ENCODE measurements at regions not wholly inside any gene's neighbourhood (a gene's known extent, or its start where the extent isn't known, plus 50 kb on each side); places are given as distances from the start of the nearest gene placed in this dataset.
A peak's percentile ranks its signal among the peaks of the same experiment; 100 is the strongest.
"Not testable (repeated sequence)": the region's sequence is repeated elsewhere in the genome, so short reads cannot be mapped to it uniquely, and the experiment has no call there.

DNA sequence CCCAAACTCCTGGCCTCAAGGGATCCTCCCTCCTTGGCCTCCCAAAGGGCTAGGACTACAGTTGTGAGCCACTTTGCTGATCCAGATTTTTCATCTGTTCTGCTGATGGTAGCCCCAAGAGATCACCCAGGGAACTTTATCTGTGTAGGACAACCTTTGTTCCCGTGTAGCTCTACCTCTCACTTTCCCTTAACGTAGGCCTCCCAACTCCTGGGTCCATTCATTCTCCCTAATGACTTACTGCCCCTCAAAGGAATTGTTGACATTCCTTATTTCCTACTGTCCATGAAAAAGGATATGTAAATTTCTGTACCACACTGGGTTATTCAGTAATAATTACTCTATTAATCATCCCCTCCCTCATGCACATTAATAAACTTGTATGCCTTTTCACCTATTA is 51.0 kb upstream of the PHF24 start:
- DNase-seq (ENCODE audit: low read depth in 3 of 3): no peak

DNA sequence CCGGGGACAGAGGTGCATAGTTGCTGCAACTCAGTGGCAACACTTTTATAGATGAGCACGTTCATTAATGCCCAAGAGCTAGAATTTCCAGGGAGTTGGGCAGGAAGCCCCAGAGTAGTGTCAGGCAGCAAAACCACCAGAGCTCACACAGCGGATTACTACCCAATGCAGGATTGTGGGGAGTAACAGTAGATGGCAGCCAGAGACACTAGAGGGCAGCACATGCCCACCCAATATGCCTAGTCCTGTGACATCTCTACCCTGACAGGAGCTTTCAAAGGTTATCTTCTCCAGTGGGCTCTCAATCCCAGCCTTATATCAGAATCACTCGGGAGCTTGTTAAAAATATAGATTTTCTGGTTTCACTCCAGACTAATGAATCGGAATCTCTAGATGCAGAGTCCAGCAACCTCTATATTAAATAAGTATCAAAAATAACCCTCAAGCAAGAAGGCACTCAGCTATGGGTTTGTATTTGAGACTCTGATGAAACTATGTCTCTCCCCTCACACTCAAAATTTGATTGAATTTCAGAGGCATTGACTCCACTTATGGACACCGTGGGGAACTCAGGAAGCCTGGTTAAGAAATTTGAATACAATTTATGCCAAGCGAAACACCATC is 58.4 kb upstream of the PHF24 start:
- peak; percentile 59 to 72 (median 72) for DNase-seq (ENCODE audit: low read depth in 3 of 3)

DNA sequence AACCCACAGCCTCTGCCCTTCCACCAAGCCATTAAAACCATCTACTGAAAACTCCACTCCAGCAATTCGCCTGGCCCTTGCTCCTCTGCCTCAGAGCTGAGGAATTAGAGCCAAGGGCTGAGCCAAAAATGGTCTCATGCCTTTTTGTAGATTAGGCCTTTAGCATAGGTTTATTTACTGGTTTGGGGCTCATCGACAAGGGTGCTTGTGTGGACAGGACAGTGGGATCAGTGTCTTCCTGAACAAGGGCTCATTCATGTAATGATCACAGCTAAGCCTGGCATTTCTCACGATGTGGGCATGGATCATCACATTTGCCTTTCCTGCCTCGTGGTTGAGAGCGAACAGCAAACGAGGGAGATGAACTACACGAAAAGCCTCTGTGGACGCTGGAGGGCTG is 59.2 kb upstream of the PHF24 start:
- DNase-seq (ENCODE audit: low read depth in 3 of 3): no peak

DNA sequence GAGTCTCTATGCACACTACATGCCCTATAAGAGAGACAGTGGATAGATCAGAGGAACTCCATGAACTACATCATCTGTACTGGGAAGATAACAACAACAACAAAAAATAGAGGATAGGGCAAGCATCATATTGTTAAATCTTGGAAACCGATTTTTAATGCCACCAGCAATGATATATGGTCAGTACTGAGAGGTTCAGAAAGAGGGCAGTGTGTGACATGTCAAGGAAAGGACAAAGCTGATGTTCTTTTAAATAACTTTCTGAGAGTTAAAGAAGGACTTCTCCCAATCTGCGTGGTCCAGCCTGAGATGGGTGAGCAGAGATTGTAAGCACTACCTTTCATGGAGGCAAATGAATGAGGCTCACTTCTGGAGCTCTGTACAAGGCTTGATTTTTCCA is 62.0 kb upstream of the PHF24 start:
- no peak for DNase-seq (ENCODE audit: low read depth in 3 of 3)

DNA sequence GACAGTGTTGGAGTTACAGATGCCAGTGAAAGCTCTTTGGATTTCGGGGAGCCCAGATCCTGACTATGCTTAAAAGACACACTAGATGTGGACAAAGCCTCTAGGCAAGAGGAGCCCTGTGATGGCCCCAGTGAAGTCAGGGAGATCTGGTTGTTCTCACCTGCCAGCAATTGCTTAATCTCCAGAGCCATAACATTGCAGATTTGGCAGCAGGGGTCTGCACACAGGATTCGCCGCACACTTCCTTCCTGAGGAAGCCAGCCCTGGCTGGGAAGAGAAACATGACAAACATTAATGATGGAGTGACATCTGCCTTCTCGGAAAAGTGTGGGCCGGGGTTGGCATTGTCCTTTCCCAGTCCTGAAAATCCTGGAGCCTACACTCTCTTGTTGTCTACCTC is 65.2 kb upstream of the PHF24 start:
- no peak for DNase-seq (ENCODE audit: low read depth in 3 of 3)

DNA sequence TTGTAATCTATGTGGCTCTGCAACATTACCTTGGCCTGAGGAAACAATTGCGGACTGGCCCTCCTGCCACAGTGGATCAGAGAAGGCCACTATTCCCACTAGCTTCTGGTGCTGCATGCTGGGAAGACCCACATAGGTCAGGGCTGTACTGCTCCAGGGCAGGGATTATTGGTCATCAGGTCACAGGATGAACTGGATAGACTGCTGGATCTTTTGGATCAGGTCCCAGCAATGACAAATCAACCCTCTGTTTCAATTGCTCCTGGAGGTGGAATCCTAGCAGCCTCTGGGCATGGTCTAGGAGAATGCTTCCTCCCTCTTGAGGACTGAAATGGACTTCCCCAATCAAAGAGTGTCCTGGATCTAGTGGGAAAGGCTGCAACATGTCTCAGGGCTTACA is 66.7 kb upstream of the PHF24 start:
- DNase-seq (ENCODE audit: low read depth in 3 of 3): no peak

DNA sequence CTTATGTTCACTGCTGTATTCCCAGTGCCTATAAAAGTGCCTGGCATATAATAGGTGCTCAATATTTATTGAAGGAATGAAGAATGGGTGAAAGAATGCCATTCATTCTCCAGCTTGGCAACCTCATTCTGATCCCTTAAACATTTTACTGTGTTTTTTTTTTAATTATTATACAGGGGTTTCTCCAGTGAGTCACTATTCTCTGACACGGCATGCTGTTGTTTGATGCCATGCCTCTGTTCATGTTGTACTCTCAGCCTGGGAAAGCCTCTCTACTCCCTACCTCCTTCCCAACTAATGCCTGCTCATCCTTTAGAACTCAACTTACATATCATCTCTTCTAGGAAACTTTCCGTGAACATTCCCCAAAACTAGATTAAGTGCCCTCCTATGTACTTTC is 70.2 kb upstream of the PHF24 start:
- no peak for DNase-seq (ENCODE audit: low read depth in 3 of 3)

DNA sequence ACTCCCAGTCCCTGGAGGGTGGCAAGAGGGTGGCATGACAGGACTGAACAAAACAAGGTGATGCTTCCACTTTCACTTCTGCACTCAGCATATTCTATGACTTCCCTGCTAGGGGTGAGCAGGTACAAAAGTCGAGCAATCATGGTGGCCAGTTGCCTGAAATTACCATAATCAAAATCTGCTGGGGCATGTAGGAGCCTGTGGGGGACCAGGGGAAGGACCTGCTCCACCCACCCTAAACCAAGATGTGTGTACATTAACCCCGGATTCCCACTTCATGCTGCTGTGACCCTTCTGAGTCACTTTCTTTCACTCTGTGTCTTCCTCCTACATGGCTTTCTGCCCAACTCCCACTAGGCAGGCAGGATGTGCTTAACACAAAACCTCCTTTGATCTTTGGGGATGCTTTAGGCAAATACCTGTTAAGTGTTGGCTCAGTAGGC is 73.3 kb upstream of the PHF24 start:
- peak in 1 of 3 experiments; percentile 2 for DNase-seq (ENCODE audit: low read depth in 3 of 3)

DNA sequence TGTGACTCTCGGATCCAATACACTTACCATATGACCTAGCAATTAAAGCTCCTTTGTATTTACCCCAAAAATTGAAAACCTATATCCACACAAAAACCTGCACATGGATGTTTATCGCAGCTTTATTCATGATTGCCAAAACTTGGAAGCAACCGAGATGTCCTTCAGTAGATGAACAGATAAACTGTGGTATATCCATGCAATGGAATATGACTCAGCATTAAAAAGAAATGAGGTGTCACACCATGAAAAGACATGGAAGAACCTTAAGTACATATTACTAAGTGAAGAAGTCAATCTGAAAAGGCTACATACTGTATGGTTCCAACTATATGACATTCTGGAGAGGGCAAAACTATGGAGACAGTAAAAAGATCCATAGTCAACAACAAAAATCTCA is 82.0 kb upstream of the PHF24 start:
- no peak for DNase-seq (ENCODE audit: low read depth in 3 of 3)

DNA sequence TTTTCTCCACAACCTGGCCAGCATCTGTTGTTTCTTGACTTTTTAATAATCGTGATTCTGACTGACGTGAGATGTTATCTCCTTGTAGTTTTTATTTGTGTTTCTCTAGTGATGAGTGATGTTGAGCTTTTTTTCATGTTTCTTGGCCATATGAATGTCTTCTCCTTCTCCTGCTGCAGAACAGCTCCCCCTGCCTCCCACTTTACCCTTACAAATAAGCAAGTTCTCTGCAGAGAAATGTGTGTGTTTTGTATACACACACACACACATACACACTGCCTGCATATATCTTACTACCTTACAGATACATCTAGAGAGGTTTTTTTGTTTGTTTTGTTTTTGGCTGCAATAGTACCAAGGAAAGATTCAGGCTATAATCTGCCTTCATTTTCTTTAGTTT is 88.7 kb upstream of the PHF24 start:
- DNase-seq (ENCODE audit: low read depth in 3 of 3): no peak

DNA sequence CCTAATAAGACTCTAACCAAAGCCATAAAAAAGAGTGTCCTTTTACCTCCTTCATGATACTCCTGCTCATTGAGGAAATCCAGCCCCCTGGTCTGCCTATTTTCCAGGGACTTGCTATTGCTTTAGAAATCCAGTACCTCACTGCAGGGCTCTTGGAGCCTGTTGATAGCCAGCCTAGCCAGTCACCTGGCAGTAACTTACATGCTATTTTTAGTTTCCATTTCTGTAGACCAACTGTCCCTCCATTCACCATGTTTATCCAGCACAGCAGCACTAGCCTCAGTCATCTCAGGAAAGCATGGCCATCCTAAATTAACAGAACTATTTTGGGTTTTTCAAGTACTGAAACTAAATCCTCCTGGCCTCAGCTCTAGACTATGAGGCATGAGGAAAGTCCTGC is 91.5 kb upstream of the PHF24 start:
- no peak for DNase-seq (ENCODE audit: low read depth in 3 of 3)

DNA sequence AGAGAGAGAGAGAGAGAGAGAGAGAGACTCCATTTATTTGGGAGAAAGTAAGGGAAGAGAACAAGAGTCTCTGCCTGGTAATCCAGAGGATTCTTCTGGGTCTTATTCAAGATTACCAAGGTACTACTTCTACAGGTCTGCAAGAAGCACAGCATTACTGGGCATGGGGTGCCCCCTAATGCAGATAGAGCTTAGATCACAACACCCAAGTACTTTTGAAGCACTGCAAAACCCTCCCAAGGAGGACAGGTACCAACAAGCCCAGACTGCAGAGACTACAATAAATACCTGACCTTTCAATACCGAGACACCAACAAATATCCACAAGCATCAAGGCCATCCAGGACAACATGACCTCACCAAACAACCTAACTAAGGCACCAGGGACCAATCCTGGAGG is 94.7 kb upstream of the PHF24 start:
- no peak for DNase-seq (ENCODE audit: low read depth in 3 of 3)

DNA sequence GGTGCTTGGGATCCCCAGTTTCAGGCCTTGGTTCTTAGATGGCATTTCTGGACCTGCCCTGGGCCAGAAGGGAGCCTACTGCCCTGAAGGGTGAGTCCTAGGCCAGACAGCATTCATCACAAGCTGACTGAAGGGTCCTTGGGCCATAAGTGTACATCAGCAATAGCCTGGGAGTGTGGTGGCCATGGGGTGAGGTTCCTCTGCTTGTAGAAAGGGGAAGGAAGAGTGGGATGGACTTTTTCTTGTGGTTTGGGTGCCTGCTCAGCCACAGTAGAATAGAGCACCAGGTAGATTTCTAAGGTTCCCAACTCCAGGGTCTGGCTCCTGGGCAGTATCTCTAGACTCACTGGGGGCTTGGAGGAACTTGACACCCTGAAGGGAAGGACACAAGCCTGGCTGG is 95.2 kb upstream of the PHF24 start:
- DNase-seq (ENCODE audit: low read depth in 3 of 3): no peak

DNA sequence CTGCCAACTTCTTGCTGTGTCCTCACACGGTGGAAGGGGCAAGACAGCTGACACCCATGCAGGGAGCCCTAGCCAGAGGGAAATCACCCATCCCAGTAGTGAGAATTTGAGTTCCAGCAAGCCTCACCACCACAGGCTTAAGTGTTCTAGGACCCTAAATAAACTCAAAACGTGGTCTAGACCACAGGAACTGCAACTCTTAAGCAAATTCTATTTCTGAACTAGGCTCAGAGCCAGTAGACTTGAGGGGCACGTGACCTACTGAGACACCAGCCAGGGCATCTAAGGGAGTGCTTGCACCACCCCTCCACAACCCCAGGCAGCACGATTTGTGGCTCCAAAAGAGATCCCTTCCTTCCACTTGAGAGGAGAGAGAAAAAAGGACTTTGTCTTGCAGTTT is 96.0 kb upstream of the PHF24 start:
- no peak for DNase-seq (ENCODE audit: low read depth in 3 of 3)

DNA sequence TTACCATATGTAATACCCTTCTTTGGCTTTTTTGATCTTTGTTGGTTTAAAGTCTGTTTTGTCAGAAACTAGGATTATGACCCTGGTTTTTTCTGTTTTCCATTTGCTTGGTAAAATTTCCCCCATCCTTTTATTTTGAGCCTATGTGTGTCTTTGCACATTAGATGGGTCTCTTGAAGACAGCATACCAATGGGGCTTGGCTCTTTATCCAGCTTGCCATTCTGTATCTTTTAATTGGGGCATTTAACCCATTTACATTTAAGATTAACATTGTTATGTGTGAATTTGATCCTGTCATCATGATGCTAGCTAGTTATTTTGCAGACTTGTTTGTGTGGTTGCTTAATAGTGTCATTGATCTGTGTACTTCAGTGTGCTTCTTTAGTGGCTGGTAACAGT is 103.1 kb upstream of the PHF24 start:
- not testable (repeated sequence) for DNase-seq (ENCODE audit: low read depth in 3 of 3)

DNA sequence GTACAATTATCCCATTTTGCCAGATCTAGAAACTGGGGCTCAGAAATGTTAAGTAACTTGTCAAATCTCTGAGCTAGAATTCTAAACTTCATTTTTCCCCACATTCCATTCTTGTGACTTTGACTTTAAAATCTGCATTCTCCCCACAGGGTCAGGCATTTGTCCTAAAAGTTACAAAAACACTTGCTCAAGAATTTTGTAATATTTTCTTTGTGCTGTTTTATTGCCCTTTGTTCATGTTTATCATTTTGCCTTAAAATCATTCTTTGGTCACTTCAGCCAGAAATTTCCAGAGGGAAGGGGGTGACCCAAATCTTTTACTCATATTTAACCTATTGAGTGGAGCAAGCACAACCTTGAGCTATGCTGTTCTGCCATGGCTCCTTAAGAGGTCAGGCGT is 120.1 kb upstream of the CCL21 start:
- DNase-seq (ENCODE audit: low read depth in 3 of 3): no peak

DNA sequence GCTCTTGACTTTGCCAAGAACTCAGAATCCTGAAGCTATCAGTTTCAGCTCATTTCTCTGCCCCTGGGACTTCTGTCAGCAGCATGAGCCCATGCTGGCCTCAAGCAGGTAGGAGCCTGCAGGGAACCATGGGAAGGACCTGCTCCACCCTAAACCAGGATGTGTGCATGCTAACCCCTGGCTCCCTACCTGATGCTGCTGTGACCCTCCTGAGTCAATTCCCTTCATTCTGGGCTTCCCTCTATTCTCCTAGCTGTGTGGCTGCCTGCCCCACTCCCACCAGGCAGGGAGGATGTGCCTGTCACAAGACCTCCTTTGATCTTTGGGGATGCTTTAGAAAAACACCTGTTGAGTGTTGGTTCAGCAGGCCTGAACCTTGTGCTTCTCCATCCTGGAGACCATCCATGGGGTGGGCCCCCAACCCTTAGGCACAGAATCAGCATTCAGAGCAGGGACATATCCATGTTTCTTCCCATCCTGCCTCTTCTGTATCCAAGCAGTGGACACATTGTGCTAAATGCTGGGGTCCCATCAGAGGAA is 117.1 kb upstream of the CCL21 start:
- DNase-seq (ENCODE audit: low read depth in 3 of 3): no peak

DNA sequence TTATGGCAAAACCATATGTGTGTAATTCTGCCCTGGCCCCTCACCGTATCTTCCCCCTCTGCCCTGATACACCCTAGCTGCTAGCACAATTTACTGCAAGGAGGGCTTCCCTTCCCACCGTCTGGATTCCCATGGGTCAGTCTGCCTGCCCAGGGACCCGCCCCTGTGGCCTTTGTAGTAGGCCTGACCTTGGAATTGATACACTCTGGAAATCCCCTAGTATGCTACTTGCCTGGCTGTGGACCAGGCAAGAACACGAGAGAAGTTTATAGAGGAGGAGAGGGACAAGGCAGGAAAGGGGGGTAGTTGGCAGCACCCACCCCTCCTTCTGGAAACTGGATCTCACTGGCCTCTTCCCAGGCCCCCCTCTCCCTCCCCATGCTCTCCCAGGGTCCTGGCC is 115.8 kb upstream of the CCL21 start:
- DNase-seq (ENCODE audit: low read depth in 3 of 3): no peak

DNA sequence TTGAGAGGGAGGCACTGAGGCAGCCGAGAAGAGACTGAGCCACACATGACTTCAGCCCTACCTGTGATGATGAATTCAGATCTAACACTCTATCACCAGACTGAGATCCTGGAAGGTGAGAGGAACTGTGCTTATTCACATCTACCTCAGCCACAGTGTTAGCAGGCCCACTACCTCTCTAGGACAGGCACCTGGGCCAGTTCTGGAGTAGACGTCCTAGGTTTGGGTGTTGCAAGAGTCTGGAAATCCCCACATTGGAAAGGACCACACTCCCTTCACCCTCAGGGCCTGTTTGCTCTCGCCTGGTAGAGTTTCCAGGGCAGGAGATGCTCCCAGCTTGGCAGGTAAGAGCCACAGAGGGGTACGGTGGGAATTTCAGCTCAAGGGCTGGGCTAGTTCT is 113.8 kb upstream of the CCL21 start:
- DNase-seq (ENCODE audit: low read depth in 3 of 3): no peak

DNA sequence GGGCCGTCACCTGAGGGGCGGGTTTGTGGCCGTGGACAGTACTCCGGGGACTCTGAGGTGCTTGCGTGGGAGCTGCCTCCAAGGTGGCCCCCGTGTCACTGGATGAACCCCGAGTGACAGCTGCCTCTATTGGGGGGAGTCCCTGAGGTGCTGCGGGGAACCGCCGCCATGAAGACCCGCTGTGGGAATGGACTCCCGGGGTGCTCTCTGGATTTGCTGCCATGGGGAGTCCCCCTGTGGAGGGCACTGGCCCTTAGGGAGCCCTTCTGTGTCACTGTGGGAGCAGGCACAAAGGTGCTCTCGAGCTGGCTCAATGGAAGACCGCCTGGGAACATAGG is 100.2 kb upstream of the CCL21 start:
- no peak for DNase-seq (ENCODE audit: low read depth in 3 of 3)

DNA sequence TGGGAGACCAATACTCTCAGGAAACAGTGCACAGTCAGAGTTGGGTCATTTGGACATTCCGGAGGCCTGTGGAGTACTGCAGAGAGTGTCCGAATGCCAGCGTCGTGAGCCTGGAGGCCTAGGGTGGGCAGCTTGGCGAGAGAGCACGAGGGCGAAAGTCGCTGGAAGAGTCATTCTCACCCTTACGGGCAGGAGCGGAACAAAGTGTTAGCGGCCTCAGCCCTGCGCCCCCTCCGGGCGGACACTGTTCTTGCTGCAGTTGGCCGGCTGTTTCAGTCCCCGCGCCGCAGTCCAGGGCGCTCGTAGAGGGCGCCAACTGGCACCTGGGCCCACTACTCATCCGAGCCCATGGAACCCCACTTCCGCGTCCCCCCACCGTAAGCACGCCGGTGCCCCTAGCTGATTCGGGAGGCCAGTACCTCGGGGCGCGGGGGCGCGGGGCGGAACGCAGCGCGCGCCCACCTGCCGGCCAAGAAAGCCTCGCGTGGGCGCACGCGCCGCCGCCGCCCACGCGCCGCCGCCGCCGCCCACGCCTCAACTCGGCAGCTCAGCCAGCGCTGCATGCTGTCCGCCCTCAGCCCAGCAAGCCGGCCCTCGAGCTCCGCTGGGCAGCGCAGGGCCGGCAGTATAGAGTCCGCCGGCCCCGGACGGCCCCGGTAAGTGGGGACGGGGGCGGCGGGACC is 99.7 kb upstream of the CCL21 start:
- DNase-seq (ENCODE audit: low read depth in 3 of 3): no peak

DNA sequence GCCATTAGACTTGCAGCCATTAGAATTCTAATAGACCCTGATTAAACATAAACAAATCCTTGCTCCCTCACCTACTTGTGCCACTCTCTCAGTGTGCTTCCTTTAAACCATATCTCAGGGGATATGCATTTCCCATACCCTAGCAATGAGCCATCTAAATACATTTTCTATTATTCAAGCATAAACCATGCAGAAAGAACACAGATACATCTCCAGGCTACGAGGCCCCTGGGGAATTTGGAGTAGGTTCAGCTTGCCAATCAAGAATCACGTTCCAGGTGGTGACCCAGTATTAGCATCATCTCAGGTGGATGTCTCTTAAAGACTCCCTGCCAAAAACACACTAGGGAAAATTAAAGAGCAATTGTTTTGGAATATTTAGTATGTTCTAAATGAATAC is 93.0 kb upstream of the CCL21 start:
- DNase-seq (ENCODE audit: low read depth in 3 of 3): no peak

DNA sequence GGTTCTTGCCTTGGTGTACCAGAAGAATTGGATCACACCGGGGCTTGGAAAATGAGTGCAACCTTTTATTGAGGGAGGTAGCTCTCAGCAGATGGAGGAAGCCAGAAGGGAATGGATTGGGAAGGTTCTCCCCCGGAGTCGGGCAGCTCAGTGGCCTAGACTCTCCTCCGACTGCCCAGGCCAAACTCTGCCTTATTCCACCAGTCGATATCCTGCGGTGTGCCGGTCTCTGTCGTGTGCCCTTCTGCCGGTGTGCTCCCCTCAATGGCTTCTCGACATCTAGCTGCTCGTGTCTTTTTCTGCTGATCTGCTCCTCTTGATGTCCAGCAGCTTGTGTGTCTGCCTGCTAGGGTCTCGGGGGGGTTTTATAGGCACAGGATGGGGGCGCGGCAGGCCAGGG is 87.4 kb upstream of the CCL21 start:
- no peak for DNase-seq (ENCODE audit: low read depth in 3 of 3)

DNA sequence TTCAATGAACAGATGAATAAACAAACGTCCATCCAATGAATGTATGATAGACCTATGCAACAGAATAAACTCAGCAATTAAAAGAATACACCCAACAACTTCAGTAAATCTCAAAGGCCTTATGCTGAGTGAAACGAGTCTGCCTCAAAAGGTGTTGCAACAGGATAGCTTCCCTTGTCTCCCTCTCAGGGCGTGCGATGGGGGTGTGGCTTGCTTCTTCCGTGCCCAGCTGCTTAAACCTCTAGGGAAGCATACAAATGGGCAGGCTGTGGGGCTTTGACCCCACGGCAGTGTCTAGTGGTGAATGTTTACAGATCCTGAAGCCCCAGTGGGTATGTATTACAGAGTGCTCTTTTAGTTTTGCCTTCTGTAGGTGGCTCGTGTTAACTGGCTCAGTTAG is 87.0 kb upstream of the CCL21 start:
- DNase-seq (ENCODE audit: low read depth in 3 of 3): no peak

Measured in stimulated activated CD4-positive, alpha-beta T cell treated with anti-CD3 and anti-CD28 coated beads, TNF-alpha, amount 100 ng/mL, for 4 hours (primary cell).